Stimulated activated CD8-positive, alpha-beta memory T cell treated with anti-CD3 and anti-CD28 coated beads, Interleukin-2, amount 100 ng/mL, for 48 hours (primary cell): ENCODE measurements at regions not wholly inside any gene's neighbourhood (a gene's known extent, or its start where the extent isn't known, plus 50 kb on each side); places are given as distances from the start of the nearest gene placed in this dataset.

ENCODE experiments used
- DNase-seq, 2 donors: peaks; one replicate each; pipeline ENCODE4 v3.0.0-alpha.2; 2020; ENCODE audit warnings: low read depth in 2 of 2

GRCh38 chr6:122007339-122007738 is 392.1 kb upstream of the HSF2 start:
- DNase-seq = no peak

DNA sequence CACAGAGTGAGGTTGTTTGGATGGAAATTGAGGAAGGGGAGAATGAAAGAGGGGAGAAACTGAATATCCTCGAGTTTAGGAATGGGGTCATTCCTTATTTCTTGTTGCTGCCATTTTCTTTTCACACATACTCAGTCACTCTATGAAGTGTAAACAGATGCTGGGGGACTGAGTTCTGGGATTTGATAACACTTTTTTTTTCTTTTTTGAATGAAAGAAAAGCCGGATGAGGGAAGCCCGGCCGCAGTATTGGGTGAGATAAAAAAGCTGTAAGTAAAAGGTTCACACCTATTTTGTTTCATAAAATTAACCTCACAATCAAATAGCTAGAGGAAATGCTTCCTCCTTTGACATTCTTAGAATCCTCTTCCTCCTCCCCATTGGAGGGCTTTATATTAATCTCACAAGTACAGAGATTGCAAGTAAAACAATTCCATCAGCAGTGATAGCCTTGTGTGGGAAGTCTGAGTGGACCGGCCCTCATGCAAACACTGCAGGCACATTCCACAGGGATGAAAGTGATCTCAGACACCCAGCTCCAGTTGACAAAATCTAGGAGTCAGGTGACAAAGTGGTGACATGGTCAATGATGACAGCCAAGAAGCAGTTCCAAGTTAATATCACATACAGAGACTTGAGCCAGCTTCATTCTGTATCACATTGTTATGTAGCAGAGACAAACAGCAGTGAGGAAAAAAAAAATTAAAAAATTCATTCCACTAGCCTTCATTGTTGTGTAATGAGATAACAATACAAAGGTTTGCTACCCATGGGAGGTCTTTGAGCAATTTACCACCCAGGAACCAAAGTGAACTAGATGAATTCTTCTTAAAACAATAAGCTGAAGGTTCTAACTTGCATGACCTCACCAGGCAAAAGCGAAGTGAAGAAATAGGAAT is 391.1 kb upstream of the HSF2 start:
- no peak for DNase-seq

DNA sequence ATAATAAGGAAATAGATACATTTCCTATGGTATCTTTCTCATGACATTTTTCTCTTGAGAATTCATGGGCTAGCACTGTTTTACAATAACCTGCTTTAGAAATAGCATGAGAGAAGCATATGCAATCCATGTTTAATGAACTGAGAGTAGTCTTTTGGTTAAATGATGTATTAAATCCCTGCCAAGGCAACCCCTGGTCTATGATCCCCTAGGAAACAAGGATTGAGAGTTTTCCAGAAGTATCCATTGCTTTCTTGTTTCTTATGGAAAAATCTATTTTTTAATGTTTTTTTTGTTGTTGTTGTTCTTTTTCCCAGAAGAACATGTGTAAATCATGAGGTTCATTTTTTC is 390.5 kb upstream of the HSF2 start:
- DNase-seq = no peak

GRCh38 chr6:122012578-122012977 is 386.9 kb upstream of the HSF2 start:
- no peak for DNase-seq

DNA sequence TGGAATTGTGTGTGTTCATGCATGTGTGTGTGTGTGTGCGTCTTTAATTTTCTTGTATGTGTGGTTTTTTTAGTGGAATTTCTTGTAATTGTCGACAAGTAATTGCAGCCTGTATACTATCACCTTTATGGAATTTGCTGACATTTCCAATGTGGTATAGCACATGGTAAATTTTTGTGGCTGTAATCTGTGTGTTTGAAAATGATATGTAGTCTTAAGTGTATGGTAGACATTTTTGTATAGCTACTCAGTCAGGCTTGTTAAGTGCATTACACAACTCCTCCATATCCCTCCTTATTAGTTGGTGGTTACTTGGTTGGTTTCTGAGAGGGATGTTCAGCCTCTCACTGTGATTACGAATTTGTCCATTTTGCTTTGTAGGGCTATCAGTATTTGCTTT is 384.5 kb upstream of the HSF2 start:
- no peak for DNase-seq

- DNase-seq = no peak
Measured at GRCh38 chr6:122020588-122021264, 378.7 kb upstream of the HSF2 start.

DNA sequence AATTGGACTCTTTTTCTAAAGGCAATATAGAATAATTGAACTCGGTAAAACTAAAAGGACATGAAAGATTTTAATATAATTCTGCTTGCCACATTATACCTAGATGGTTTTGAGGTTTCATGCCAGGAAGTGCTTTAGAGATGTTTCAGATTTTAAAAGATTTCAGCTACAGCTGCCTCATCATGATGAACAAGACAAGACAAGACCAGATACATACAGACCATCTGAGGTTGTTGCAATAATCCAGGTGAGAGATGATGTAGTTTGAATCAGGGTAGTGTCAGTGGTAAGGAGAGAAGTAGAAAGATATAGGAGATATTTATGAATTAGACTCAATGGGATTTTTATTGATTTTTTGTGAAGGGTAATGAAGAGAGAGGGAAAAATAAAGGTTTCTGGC is 374.3 kb upstream of the HSF2 start:
- DNase-seq = no peak

GRCh38 chr6:122026582-122027369 is 372.7 kb upstream of the HSF2 start:
- DNase-seq = no peak

DNA sequence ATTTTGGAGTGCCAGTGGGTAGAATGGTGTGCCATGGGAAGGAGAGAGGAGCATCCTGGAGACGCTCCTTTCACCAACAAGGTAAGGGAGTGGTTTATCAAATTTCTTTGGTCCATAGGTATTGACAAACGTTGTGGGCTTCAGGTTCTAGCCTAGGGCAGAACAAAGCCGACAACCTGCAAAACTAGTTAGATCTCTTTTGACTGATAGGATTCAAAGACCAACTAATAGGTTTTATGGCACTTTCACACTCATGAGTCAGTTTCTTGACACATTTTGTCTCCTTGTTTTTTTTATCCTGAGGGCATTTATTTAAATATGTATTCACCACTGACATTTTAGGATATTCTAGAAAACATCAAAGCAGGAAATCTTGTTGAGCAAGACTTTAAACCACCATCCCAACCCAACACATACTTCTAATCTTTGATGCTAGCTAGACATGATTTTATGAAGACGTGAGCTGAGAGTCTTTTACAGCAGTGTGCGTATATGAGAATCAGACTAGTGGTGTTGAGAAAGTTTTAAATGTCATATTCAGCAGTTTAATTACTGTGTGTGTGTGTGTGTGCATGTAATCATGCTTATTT is 370.4 kb upstream of the HSF2 start:
- no peak for DNase-seq

- DNase-seq = no peak
Measured at GRCh38 chr6:122033564-122034181, 365.8 kb upstream of the HSF2 start.

- no peak for DNase-seq
Measured at GRCh38 chr6:122035173-122035572, 364.3 kb upstream of the HSF2 start.

DNA sequence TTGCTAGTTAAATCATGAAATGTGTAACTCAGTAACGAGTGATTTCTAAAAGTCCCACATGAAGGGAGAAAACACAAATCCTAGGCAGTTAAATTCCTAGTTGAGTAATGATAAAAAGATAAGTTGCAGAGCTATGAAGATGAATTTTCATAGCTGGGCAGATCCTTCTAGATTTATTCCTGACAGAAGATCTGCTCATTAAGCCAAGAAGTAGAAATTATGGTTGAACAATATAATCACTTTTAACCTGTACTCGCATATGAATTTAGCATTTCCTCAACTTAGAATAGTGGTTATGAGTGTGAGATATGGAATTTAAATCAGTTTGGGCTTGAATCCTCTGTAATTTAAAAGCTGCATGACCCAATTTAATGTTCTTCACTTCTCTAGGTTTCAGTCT is 359.2 kb upstream of the HSF2 start:
- no peak for DNase-seq

GRCh38 chr6:122042380-122042779 is 357.1 kb upstream of the HSF2 start:
- DNase-seq = no peak

- no peak for DNase-seq
Measured at GRCh38 chr6:122042960-122043735, 356.3 kb upstream of the HSF2 start.

GRCh38 chr6:122048570-122048969 is 350.9 kb upstream of the HSF2 start:
- no peak for DNase-seq

GRCh38 chr6:122049341-122049740 is 350.1 kb upstream of the HSF2 start:
- no peak for DNase-seq

- no peak for DNase-seq
Measured at GRCh38 chr6:122050242-122050755, 349.2 kb upstream of the HSF2 start.

GRCh38 chr6:122052346-122052900 is 347.0 kb upstream of the HSF2 start:
- DNase-seq = no peak

DNA sequence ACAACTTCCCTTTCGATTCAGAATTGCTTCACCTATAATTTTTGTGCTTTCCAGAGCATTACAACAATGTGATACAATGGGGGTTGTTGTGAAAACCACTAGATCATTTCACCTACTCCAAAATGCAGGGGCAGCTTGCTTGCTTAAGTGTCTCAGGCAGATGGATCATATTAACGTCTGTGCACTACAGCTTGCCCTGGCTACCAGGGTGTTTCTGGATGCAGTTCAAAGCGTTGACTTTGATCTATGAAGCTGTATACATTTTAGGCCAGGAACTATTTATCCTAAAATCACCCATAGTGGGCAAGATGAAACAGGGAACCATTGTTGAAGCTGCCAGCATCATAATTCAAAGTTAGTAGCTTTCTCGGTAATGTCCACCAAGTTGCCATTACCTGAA is 339.5 kb upstream of the HSF2 start:
- no peak for DNase-seq

DNA sequence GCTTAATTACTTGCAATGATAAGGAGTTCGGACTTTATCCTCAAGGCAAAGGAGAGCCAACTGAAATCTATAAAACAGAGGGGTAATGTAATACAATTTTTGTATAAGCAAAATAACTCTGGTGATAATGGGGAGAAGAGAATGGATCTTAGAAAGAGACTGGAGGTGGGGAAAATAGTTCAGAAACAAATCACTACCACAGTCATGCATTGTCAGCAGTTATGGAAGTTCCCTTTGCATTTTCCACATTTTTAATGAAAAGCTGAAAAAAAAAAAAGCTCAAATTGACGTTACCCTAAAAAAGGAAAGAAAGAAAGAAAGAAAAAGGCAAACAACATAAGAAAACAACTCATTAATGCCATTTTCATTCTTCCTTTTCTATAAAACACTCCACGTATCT is 337.6 kb upstream of the HSF2 start:
- no peak for DNase-seq
